ENCODE measurements at regions not wholly inside any gene's neighbourhood (a gene's known extent, or its start where the extent isn't known, plus 50 kb on each side); places are given as distances from the start of the nearest gene placed in this dataset.

DNA sequence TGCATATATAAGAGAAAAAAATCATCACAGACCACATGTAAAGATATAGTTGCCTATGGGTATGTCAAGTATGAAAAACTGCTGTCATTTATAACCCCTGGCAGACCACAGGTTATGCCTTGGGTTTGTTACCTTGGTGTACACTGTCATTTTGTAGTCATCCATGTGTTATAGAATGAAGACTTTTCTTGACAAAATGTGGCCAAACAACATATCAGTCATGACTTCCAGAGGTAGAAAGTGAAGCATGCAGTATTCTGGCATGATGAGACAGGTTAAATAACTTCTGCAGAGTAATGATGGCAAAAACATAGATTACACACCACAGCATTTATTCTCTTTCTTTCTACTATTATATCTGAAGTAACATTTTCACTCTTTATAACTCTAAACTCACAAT, 74.9 kb upstream of the NEUROD1 start:
- TF ChIP-seq, protein P1, sequence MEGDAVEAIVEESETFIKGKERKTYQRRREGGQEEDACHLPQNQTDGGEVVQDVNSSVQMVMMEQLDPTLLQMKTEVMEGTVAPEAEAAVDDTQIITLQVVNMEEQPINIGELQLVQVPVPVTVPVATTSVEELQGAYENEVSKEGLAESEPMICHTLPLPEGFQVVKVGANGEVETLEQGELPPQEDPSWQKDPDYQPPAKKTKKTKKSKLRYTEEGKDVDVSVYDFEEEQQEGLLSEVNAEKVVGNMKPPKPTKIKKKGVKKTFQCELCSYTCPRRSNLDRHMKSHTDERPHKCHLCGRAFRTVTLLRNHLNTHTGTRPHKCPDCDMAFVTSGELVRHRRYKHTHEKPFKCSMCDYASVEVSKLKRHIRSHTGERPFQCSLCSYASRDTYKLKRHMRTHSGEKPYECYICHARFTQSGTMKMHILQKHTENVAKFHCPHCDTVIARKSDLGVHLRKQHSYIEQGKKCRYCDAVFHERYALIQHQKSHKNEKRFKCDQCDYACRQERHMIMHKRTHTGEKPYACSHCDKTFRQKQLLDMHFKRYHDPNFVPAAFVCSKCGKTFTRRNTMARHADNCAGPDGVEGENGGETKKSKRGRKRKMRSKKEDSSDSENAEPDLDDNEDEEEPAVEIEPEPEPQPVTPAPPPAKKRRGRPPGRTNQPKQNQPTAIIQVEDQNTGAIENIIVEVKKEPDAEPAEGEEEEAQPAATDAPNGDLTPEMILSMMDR (IDR thresholded peaks at IDR 0.05): no peak
- TF ChIP-seq POLR2A (IDR thresholded peaks at IDR 0.05): no peak

Data from tibial nerve (tissue), 3 donors.